Jurkat, Clone E6-1 (cell line): ENCODE measurements at regions not wholly inside any gene's neighbourhood (a gene's known extent, or its start where the extent isn't known, plus 50 kb on each side); places are given as distances from the start of the nearest gene placed in this dataset.

Experiments
- DNase-seq: peaks from one replicate; pipeline ENCODE4 v3.0.0-alpha.2; 2011; ENCODE audit warnings: low read depth, low spot score
- H3K4me3 ChIP-seq: 2 replicates; pipeline ENCODE4 v1.5.1; 2011; ENCODE audit warnings: mild to moderate bottlenecking, low read length, control low read depth, moderate library complexity

DNA sequence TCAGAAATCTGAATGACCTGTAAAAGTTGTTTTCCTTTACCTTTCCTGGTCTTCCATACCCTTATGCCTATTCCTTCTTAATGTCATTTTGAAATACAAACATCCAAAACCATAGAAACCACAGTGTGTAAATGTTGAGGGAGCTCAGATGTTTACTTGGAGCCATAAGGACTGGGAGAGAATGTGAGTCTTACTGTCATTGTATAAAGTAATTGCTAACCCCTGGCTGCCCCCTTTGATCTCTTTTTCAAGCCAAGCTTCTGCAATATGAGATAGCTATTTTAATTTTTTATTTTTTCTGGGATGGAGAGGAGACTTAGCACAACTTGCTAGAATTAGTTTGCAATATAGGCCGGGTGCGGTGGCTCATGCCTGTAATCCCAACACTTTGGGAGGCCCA is 124.4 kb upstream of the AKIRIN2 start:
- no peak overlapping the region for H3K4me3 ChIP-seq
- no peak for DNase-seq

DNA sequence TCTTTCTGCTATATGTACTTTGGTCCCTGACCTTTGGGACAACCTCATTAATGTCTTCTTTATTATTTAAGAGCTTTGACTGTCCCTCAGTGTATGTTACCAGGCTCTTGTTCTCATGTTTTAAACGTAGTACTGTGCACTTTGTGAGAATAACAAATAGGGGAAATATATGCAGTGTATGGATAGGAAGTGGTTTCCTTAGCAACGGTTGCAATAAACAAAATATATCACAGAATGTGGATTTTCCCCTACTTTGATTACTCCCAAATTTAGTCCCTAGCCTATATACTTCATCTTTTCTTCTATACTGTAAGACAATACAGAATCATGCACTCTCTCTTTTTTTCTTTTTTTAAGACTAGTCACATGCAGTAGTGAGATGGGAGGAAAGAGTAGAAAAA is 123.8 kb upstream of the AKIRIN2 start:
- no peak for DNase-seq

DNA sequence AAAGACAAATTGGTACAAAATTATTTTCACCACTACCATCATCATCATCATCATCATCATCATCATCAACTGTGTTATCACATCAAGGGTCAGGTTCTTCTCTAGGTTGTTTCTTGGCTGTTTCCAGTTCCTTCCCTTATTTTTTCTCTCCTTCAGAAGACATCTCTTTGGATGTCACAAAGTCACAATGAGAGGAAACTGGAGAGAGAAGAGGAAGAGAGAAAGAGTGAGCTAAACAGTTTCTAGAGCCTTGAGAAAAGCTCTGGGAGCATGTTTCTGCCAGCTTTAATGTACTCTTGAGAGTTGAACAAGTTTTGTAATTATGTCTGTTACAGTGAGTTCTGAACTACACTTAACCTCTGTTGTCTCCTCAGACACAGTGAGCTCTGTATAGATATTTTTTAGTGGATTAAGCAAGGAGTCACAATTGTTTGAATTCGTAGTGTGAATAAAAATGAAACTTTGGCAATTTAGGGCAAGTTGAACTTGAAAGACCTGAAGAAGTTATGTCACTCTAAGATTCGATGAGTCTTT is 123.0 kb upstream of the AKIRIN2 start:
- H3K4me3 ChIP-seq, result no peak overlapping the region
- DNase-seq, result no peak

More for the DNA sequence above, 123.8 kb upstream of the AKIRIN2 start:
- no peak overlapping the region for H3K4me3 ChIP-seq

DNA sequence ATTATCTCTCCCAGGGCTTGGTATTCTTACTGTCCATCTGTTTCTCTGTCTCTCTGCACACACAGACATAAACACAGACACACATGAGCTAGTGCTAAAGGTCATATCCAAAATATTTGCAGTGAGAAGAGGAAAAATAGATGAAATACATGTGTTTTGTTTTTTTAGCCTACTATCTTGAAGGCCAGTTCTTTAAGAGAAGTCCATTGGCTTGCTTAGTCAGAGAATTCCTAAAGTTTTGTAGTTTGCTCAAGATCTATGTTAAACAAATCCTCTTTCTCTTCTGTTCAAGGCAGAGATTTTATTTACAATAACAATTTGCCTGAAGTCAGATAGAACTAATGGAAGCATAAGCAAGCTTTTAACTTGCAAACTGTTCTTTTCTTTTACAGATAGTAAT is 120.0 kb upstream of the AKIRIN2 start:
- no peak for DNase-seq
- no peak overlapping the region for H3K4me3 ChIP-seq

DNA sequence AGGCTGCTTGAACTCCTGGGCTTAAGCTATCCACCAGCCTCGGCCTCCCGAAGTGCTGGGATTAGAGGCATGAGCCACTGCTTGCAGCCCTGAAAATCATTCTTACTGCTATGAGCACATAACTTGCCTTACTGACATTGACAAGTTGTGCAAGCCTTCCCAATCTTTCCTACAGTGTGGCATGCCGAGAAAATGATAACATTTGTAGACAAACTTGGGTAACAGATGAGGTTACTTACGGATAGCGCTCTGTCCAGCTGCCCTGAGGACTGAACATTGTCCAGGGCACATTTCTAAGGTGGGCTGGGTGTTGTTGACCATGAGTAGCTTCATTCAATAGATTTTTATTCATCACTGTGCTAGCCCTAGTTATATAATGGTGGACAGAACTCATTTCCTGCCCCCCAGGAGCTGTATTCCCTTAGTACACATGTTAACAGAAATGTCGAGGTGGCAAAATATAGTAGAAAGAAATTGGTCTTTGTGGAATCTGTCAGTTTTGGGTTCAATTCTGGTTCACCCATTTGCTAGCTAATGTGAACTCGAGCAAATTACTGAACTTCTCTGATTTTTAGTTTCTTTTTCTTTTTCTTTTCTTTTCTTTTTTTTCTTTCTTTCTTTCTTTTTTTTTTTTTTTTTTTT is 118.4 kb upstream of the AKIRIN2 start:
- DNase-seq, result no peak
- no peak overlapping the region for H3K4me3 ChIP-seq

DNA sequence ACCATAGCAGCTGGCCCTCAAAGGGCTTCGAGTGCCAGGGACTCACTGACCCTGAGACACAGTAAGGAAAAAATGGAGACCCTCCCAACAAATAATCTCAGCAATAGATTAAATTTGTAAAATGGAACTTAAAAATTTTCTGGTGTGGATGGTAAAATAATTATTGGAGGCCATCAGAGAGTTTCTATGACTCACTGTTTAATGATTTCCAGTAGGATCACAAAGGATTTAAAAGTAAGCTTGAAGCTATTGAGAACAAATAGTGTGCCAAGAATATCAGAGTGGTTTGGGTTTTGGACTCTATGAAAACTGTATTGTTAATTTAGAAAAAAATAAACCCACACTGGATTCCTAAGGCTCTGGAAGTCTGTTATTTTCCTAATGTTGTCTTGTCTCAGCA is 115.2 kb upstream of the AKIRIN2 start:
- H3K4me3 ChIP-seq, result no peak overlapping the region
- no peak for DNase-seq

DNA sequence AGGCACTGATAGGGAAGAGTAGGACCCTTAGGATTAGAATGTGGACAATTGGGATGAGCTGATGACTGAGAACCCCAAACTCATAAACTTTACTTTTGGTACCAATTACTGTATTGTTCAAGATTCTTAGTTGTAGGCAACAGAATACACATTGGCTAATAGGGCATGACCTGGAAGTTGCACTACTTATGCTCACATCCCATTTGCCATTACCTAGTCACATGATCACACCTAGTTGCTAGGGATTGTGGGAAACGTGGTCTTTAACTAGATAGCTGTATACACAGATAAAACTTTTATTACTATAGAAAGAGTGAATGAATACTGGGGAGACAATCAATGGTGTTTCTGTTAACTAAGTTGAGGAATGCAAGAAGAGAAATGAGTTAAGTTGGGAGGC is 113.4 kb upstream of the AKIRIN2 start:
- no peak overlapping the region for H3K4me3 ChIP-seq
- DNase-seq, result no peak

DNA sequence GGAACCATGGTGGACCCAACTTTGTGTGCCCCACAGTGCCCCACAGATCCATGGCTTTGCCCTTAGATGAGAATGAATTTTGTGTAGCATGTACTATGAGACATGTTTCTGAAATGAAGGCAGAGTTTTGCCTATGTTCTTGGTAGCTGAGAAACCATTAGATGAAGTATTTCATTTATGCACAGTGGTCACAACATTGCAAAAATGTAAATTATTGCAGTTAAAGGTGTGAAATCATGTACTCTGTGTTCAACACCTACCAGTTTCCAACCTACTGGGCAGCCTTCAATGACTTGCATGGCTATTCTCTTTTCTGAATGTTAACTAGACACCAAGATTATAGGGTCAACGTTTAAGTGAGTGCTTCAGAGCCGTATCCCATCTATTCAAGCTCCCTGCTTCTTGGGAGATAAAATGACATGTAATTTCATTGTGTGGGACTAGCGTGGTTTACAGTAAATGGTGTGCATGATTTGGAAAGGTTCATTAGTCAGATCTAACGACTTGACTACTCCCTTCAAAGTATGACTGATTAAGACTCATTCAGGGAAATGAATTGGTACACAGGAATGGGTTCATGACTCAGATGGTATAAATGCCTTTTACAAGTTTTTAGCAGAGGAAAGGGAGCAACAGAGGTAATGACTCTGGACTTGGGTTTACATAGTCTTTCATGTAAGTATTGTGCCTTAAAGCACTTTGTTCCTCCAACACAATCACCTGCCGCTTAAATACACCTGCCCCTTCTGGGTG is 106.1 kb upstream of the AKIRIN2 start:
- DNase-seq, result no peak
- H3K4me3 ChIP-seq, result no peak overlapping the region

DNA sequence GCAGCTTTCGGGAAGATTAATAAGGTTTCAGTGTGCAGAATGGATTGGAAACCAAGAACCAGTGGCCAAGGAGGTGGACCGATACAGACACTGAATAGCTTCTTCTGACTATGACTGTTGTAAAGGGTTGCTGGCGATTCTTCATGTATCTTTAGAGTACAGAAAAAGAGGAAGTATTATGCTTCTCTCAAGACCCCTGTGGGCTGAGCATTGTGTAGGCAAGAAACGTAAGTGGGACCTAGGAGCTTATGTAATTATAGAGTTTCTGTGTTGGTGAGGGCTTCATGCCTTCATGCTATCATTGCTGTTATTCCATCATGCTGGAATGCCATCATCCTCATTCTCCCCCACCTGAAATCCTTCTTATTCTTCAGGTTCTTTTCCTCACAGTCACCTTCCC is 105.4 kb upstream of the AKIRIN2 start:
- H3K4me3 ChIP-seq, result no peak overlapping the region

DNA sequence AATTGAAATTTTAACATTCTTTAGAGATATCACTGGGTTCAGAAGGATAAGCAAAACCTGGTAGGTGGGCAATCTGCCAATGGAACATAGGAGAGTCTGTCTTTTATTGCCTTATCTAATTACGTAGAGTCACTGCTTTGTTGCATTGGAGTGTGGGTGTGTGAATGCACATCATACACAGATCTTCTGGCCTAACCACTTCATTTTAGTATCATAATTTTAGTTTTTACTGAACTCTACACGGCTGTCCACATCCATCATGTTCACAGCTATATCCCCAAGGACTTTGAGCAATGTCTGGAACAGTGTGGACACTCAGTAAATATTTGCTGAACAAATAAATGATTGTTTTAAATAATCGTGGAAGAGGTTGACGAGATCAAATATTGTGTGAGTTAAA is 104.6 kb upstream of the AKIRIN2 start:
- DNase-seq, result no peak
- no peak overlapping the region for H3K4me3 ChIP-seq

More for the DNA sequence above, 105.4 kb upstream of the AKIRIN2 start:
- no peak for DNase-seq

DNA sequence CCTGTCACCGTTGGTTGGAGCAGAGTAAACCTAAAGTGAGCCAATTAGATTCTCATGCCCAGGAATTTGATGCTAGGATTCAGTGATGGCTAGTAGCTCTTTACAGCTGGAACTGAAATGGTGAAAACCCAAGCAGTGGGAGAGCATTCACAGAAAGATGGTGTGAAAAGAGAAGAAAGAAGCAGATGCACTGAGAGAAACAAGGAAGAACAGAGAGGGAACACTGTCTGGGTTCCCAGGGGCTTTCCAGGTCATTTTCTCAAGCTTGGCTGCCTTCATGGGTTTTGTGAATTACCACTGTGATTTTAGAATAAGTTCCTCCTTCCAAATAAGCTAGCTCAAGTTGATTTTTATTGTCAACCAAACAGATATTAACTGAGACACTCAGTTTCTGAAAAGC is 104.1 kb upstream of the AKIRIN2 start:
- no peak overlapping the region for H3K4me3 ChIP-seq

DNA sequence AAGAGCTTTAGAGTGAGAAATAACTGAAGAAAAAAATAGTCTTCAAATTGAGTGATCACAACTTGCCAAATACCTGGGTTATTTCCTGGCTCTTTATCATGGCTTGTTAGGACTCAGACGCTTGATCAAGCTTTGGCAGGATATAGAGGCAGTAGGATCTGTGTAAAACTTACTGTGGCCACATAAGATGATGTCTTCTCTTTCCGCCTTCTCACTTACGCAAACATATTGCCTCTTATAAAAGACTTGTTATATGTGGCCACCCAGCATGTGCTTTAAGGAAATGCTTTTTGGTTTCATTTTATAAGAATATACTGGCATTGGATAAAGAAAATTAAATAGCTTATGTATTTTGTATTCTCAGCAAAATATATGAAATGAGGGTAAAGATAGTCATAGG is 101.8 kb upstream of the AKIRIN2 start:
- no peak overlapping the region for H3K4me3 ChIP-seq
- no peak for DNase-seq

More for the DNA sequence above, 104.1 kb upstream of the AKIRIN2 start:
- no peak for DNase-seq

DNA sequence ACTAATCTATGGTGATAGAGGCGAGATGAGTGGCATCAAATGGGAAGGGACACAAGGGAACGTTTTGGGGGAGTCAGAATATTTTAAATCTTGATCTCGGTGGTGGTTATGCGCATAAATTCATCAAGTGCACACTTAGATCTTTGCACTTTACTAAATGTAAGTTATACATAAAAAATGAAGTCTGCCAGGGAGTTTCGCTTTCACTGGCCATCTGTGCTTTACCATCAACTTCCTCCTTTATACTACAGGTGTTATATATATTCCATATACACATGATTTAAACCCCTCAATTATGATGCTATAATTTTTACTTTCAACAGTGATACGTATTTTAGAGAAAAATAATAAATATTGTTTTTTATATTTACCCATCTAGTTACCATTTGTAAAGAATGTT is 97.6 kb upstream of the AKIRIN2 start:
- no peak overlapping the region for H3K4me3 ChIP-seq
- DNase-seq, result no peak

DNA sequence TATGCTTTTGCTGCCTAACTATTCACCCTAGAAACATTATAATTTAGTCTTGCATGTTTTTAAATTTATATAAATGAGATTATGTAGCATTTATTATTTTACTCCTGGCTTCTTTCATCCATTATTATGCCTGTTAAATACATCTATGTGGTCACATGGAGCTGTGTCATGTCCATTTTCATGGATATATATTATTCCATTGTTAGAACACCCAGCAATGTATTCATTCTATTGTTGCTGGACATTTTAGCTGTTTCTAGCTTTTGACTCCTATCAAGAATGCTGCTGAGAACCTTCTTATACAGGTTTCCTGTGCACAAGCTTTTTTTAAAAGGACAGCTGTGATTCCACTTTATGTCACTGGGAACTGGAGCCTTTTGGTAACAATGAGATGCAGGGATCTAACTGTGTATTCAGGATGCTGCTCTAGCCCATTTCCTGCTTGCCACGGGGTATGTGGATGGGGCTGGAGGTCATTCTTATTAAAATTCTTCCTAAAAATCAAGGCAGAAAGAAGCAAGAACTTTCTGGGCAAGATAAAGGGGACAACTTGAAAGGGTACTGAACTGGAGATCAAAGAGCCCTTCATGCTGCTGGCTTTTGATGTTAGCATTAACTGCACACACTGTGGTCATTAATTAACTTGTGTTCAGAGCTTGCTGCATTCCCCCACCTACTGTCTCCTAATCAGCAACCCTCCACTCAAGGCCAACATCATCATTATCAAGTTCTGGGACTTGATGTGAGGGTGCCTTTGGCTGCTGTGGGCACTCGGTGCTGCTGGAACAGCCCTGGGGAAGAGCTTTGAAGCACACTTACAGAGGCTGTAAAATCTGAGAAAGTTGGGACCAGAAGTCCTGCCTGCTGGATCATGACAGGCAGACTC is 96.6 kb upstream of the AKIRIN2 start:
- DNase-seq, result no peak

DNA sequence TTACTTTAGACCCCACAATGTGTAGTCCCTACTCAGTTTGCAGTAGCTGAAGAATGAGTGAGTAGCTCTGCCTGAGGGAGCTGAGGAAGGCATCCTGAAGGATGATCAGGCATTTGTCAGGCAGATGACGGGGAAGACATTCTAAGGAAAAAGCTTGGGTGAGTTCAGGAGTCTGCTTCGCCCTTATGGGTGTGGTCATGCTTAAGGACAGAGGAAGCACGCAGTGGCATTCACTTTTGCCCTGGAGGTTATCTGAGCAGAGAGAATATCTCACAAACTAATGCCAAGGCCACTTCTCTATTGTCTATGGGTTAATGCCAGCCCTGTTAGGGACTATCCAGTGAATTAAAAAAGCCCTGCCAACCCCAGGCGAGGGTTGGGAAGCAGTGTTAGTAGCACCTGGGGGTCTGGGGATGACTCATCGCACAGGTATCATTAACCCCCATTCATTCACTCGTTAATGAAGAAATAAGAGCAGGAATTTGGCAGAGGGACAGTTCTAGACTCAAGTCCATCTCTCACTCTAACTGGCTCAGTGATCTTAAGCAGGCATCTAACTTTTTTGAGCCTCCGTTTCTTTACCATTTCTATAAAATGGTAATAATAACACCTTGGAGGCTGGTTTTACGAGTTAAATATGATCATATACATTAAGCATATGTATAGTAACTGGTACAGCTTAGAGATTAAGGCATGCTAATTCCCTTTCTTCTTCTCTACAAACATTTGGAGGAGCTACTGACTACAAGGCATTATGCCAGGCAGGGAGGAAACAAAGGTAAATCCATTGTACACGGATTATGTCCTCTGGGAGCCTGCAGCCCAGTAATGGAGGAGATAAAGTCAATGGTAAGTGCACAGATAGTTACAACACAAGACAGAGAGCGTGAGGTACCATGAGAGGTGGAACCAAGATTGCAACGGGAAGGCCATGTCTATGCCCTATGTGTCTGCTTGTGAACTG is 93.2 kb upstream of the AKIRIN2 start:
- no peak for DNase-seq
- no peak overlapping the region for H3K4me3 ChIP-seq

More for the DNA sequence above, 96.6 kb upstream of the AKIRIN2 start:
- no peak overlapping the region for H3K4me3 ChIP-seq

DNA sequence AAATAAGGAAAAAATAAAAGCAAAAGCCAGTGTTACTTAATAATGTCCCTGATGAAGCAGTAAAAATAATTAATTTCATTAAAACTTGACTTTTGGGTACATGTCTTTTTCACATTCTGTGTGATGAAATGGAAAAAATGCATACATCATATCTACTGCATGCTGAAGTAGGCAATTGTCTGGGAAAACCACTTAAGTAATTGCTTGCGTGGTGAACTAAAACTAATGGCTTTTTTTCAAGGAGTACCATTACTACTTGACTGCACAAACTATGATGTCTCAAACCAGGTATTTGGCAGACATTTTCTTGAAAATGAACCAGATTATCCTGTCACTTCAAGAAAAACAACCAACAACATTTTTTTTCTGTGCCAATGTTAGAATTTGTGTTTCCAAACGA is 91.3 kb upstream of the AKIRIN2 start:
- no peak overlapping the region for H3K4me3 ChIP-seq
- DNase-seq, result no peak

DNA sequence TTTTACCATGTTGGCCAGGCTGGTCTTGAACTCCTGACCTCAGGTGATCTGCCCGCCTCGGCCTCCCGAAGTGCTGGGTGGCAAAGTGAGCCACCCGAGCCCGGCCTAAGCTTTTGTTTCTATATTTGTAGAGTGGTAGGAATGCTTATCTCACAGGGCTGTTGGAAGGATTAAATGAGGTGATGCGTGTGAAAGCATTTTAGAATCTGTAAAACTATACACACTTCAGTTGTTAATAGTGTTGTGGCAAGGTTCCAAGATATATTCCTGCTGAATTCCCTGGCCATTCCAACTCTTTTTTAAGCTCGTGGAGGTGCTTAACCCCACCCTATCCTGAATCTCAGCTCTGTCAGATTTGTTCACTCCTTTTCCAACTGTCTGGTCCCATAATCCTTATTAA is 89.9 kb upstream of the AKIRIN2 start:
- H3K4me3 ChIP-seq, result no peak overlapping the region
- DNase-seq, result no peak

DNA sequence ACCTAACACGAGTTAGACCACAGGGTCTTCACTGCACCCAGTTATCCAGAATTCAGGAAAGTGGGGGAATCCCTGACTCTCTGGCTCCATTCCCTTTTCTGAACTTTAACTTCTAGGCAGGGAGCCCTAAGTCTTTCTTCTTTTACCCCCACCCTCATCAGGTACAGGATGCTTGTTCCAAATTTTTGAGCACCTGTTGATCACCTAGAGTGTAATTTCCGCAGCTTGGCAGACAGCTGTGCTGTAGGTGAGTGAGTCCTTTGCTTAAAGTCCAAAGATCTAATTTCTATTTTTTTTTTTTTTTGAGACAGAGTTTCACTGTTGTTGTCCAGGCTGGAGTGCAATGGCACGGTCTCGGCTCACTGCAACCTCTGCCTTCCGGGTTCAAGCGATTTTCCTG is 89.5 kb upstream of the AKIRIN2 start:
- DNase-seq, result no peak
- H3K4me3 ChIP-seq, result no peak overlapping the region

DNA sequence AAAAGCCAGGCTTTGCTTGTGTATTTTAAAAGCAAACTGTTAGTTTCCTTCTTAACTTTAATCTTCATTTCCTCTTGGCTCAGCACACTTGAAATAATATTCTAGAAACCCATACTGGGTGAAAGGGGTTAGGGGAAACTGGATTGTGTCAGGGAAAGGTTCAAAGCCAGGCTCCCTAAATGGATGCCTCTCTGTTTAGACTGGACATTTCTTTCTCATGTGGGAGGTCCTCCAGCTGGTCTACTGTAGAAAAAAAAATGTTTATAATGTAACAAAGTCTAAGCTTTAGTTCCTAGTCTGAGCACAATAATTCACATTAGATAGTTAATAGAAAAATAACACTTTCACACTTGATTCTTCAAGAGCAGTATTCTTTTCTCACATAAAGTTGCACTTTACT is 89.0 kb upstream of the AKIRIN2 start:
- H3K4me3 ChIP-seq, result no peak overlapping the region
- DNase-seq, result no peak
